SK-MEL-5 (cell line): ENCODE measurements at regions not wholly inside any gene's neighbourhood (a gene's known extent, or its start where the extent isn't known, plus 50 kb on each side); places are given as distances from the start of the nearest gene placed in this dataset.
A peak's percentile ranks its signal among the peaks of the same experiment; 100 is the strongest.
"Not testable (repeated sequence)": the region's sequence is repeated elsewhere in the genome, so short reads cannot be mapped to it uniquely, and the experiment has no call there.

Experiments used
- DNase-seq: peaks from one replicate; pipeline ENCODE4 v3.0.0-alpha.2; 2016; ENCODE audit warnings: low read depth, low spot score
- in situ Hi-C: cut with HindIII; loops from 2 replicates; pipeline ENCODE4 v1.10.0; 2016; ENCODE audit warnings: low sequenced_read_pairs, high pct_unique_total_duplicates, low pct_unique_long_range_greater_than_20kb

- in situ Hi-C loops: no loop called here
- no peak for DNase-seq
These were observed 226.1 kb downstream of the ANKRD30B start for GRCh38 chr18:14974088-14974487.

- in situ Hi-C loops: no loop called here
These were observed 226.6 kb downstream of the ANKRD30B start for GRCh38 chr18:14974576-14974975.

DNA sequence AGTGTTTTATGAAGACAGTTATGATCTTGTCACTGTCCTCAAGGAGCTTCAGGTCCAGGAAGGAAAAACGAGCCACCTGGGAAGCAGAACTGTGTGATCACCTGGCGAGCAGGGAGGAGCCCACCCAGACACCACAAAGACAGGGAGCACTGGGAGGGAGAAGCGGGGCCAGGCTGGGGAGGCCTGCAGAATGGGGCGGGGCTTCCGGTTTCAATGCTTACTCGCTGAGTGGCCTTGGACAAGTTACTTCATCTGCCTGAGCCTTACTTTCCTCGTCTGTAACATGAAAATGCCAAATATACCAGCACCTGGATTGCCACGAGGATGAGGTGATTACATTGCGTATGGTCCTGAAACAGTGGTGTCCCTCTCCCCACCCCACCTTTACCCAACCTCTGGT is 227.5 kb downstream of the ANKRD30B start:
- in situ Hi-C loops: no loop called here
- no peak for DNase-seq

More at GRCh38 chr18:14974576-14974975, 226.6 kb downstream of the ANKRD30B start:
- no peak for DNase-seq

GRCh38 chr18:14976736-14977430 is 228.9 kb downstream of the ANKRD30B start:
- in situ Hi-C loops: no loop called here
- peak; percentile 59 for DNase-seq

DNA sequence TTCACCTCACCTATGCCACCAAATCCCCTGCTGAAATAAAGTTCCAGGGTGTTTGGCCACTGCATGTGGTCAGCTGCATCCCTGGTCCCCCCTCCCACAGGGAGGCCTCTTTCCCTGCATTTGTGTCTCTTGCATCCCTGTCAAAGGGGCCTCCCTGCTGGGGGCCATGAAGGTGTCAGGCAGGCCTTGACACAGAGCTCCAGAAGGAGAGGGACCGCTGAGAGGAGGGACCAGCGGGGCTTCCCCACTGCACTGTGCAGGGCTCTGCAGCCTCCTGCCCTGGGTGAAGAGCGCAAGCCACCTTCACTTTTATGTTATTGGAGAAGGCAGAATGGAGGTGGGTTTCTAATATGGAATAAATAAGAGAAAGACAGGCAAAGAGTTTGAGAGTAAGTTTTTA is 230.2 kb downstream of the ANKRD30B start:
- in situ Hi-C loops: no loop called here
- no peak for DNase-seq

GRCh38 chr18:14978962-14979535 is 231.1 kb downstream of the ANKRD30B start:
- in situ Hi-C loops: no loop called here

DNA sequence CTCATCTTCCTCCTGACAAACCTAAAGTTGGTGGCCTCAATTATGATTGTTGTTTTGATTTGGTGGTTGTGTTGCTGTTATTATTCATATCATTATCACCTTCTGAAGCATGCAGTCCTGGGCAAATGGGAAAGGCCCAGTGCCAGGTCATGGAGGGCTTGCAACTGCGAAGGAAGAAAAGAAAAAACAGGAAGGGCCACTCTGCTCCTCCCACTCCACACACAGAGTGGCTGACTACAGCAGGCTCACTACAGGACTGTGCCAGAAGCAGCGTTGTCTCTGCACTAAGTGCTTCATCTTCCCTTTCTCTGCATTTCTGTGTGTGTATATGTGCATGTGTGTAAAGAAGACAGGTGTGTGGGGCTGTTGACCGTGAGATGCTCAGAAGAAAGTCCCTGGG is 231.9 kb downstream of the ANKRD30B start:
- in situ Hi-C loops: no loop called here
- no peak for DNase-seq

More at GRCh38 chr18:14978962-14979535, 231.1 kb downstream of the ANKRD30B start:
- peak; percentile 88 for DNase-seq

DNA sequence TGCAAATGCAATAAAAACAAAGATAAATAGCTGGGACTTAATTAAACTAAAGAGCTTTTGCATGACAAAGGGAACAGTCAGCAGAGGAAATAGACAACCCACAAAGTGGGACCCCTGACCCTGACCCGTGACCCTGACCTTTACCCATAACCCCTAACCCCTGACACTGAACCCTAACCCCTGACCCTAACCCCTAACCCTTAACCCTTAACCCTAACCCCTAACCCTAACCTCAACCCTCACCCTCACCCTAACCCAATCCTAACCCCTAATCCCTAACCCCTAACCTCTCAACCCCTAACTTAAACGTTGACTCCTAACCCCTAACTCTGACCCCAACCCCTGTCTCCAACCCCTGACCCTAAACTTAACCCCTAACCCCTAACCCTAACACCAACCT is 236.6 kb downstream of the ANKRD30B start:
- DNase-seq, in situ Hi-C loops: not testable (repeated sequence)

DNA sequence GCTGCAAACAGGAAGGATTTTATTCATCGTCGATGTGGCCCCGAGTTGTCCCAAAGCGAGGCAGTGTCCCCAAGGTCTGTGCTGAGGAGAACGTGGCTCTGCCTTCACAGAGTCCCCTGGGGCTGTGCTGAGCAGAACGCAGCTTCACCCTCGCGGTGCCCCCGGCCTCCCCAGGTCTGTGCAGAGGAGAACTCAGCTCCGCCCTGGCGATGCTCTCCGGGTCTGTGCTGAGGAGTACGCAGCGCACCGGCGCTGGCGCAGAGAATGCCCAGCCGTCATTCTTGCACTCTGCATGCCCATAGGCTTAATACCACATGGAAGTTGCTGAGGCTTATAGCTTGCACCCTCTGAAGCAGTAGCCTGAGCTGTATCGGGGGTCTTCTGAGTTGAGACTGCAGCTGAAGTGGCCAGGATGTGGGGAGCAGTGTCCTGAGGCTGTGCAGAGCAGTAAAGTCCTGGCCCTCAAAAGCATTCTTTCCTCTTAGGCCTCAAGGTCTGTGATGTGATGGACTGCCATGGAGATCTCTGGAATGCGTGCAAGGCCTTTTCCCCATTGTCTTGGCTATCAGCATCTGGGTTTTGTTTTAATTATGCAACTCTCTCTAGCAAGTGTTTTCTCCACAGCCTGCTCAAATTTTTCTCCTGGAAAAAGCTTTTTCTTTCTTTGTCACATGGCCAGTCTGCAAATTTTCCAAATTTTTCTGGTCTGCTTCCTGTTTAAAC is 237.5 kb downstream of the ANKRD30B start:
- in situ Hi-C loops: not testable (repeated sequence)

GRCh38 chr18:14987377-14987776 is 239.4 kb downstream of the ANKRD30B start:
- in situ Hi-C loops, DNase-seq: not testable (repeated sequence)

More for the DNA sequence above, 237.5 kb downstream of the ANKRD30B start:
- DNase-seq: not testable (repeated sequence)

- in situ Hi-C loops, DNase-seq: not testable (repeated sequence)
These were observed 240.2 kb downstream of the ANKRD30B start for GRCh38 chr18:14987960-14988710.

GRCh38 chr18:14989569-14989968 is 241.6 kb downstream of the ANKRD30B start:
- DNase-seq, in situ Hi-C loops: not testable (repeated sequence)

DNA sequence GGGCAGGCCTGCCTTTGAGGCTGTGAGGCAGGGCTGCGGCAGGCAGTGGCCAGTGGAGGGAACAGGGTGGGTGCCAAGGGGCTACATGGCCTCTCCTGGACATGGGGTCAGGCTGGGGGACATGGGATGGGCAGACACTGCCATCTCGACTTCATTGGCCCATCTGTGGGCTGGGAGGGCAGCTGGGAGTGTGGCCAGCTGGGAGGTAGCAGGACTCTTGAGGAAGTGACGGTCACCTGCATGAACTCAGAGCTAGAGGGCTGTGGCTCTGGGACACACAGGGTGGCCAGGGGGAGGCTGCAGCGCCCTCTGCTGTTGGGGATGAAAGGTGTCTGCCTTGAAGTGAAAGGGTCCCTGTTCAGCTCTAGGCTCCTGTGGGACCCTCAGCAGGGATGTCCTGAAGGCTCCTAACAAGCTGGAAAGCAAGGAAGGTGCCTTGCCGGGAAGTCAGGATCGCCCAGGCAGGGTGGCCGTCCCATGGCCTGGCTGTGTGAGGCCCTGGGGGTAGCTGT is 244.0 kb downstream of the ANKRD30B start:
- peak; percentile 11 for DNase-seq
- in situ Hi-C loops: not testable (repeated sequence)

DNA sequence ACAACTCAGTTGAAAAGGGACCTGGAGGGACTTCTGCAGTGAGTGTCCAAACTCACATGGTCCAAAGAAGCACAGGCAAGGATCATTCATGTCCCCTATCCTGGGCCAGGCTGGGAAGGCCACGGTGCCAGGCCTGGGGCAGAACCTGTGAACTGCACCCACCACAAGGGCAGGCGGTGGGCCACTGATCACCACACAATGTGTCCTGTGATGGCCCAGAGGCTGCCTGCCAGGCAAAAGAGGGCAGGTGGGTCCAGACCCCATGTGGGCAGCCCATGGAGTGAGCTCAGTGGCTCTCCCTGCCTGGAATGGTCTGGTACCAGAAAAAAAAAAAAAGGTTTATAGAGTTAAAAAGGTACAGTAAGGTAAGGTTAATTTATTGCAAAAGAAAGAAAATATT is 244.8 kb downstream of the ANKRD30B start:
- in situ Hi-C loops, DNase-seq: not testable (repeated sequence)

- in situ Hi-C loops, DNase-seq: not testable (repeated sequence)
These were observed 247.1 kb downstream of the ANKRD30B start for GRCh38 chr18:14995023-14995422.

- in situ Hi-C loops: no loop called here
These were observed 249.4 kb downstream of the ANKRD30B start for GRCh38 chr18:14997357-14997756.

DNA sequence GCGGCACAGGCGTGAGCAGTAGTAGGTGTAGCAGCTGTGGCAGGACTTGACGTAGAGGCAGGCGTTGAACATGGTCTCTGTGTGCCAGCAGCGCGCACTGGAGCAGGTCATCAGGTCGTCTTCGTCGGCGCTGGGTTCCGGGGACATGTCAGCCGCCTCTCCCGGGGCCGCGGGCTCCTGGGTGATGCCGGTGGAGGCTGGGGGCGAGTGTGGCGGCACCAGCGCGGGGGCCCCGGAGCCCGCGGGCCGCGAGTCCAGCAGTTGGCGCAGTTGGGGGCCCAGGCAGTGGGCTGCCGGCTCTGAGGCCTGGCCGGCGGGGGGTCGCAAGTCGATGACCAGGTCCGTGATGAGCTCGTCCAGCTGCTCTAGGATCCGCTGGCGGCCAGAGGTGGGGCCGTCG is 249.9 kb downstream of the ANKRD30B start:
- in situ Hi-C loops, DNase-seq: not testable (repeated sequence)

More at GRCh38 chr18:14997357-14997756, 249.4 kb downstream of the ANKRD30B start:
- no peak for DNase-seq
